H9 (cell line): ENCODE measurements at regions not wholly inside any gene's neighbourhood (a gene's known extent, or its start where the extent isn't known, plus 50 kb on each side); places are given as distances from the start of the nearest gene placed in this dataset.
"Not testable (repeated sequence)": the region's sequence is repeated elsewhere in the genome, so short reads cannot be mapped to it uniquely, and the experiment has no call there.

Source experiments
- DNase-seq: peaks from one replicate; pipeline ENCODE4 v3.0.0-alpha.2; 2017
- H2AFZ ChIP-seq: one replicate; pipeline ENCODE4 v1.6.1; 2013; ENCODE audit warnings: mild to moderate bottlenecking, low read length, control low read depth, moderate library complexity
- H2AK5ac ChIP-seq: 2 replicates; pipeline ENCODE4 v1.6.1; 2013; ENCODE audit warnings: low read length, control low read depth, mixed read lengths; ENCODE audit not compliant: insufficient read length
- H2BK120ac ChIP-seq: one replicate; pipeline ENCODE4 v1.6.1; 2013; ENCODE audit warnings: low read depth, mild to moderate bottlenecking, low read length, control low read depth, inconsistent platforms; ENCODE audit not compliant: poor library complexity, severe bottlenecking
- H2BK12ac ChIP-seq: 2 replicates; pipeline ENCODE4 v1.6.1; 2013; ENCODE audit warnings: low read length, control low read depth, mixed read lengths, low read depth; ENCODE audit not compliant: insufficient read length
- H2BK15ac ChIP-seq: 2 replicates; pipeline ENCODE4 v1.6.1; 2013; ENCODE audit warnings: low read depth, low read length, control low read depth
- H2BK20ac ChIP-seq: one replicate; pipeline ENCODE4 v1.6.1; 2013; ENCODE audit warnings: low read depth, mild to moderate bottlenecking, low read length, control low read depth, inconsistent platforms; ENCODE audit not compliant: poor library complexity, severe bottlenecking
- H2BK5ac ChIP-seq: 2 replicates; pipeline ENCODE4 v1.6.1; 2013; ENCODE audit warnings: low read length, control low read depth, mixed read lengths; ENCODE audit not compliant: insufficient read length
- H3K14ac ChIP-seq: 2 replicates; pipeline ENCODE4 v1.6.1; 2013; ENCODE audit warnings: low read length, control low read depth; ENCODE audit not compliant: insufficient read depth
- H3K18ac ChIP-seq: 2 replicates; pipeline ENCODE4 v1.6.1; 2013; ENCODE audit warnings: low read depth, mild to moderate bottlenecking, mixed read lengths, low read length, control low read depth; ENCODE audit not compliant: insufficient read length
- H3K23ac ChIP-seq: 2 replicates; pipeline ENCODE4 v1.6.1; 2013; ENCODE audit warnings: low read length, control low read depth, mixed read lengths, low read depth; ENCODE audit not compliant: insufficient read length
- H3K23me2 ChIP-seq: 2 replicates; pipeline ENCODE4 v1.6.1; 2013; ENCODE audit warnings: low read depth, mild to moderate bottlenecking, mixed read lengths, low read length, control low read depth; ENCODE audit not compliant: insufficient read length, poor library complexity, severe bottlenecking
- H3K27ac ChIP-seq: 2 replicates; pipeline ENCODE4 v1.5.1; 2013; ENCODE audit warnings: low read length, control low read depth, mixed read lengths, low read depth; ENCODE audit not compliant: insufficient read length
- H3K27me3 ChIP-seq: 2 replicates; pipeline ENCODE4 v1.6.1; 2013; ENCODE audit warnings: low read length, control low read depth, inconsistent platforms; ENCODE audit not compliant: insufficient read depth
- H3K4ac ChIP-seq: 2 replicates; pipeline ENCODE4 v1.6.1; 2013; ENCODE audit warnings: low read depth, mild to moderate bottlenecking, control low read depth, inconsistent platforms, low read length, moderate library complexity
- H3K4me1 ChIP-seq: 2 replicates; pipeline ENCODE4 v1.6.1; 2013; ENCODE audit warnings: low read length, control low read depth, inconsistent platforms; ENCODE audit not compliant: insufficient read depth
- H3K4me2 ChIP-seq: 2 replicates; pipeline ENCODE4 v1.6.1; 2013; ENCODE audit warnings: low read length, control low read depth, mixed read lengths; ENCODE audit not compliant: insufficient read length, insufficient read depth
- H3K56ac ChIP-seq: 2 replicates; pipeline ENCODE4 v1.6.1; 2013; ENCODE audit warnings: low read depth, mild to moderate bottlenecking, mixed read lengths, low read length, control low read depth; ENCODE audit not compliant: insufficient read length
- H3K79me1 ChIP-seq: 2 replicates; pipeline ENCODE4 v1.6.1; 2013; ENCODE audit warnings: low read depth, mild to moderate bottlenecking, moderate library complexity, low read length, control low read depth, inconsistent platforms; ENCODE audit not compliant: insufficient read depth, poor library complexity, severe bottlenecking
- H3K79me2 ChIP-seq: 2 replicates; pipeline ENCODE4 v1.6.1; 2013; ENCODE audit warnings: low read length, control low read depth, inconsistent platforms; ENCODE audit not compliant: insufficient read depth
- H3K9ac ChIP-seq: 2 replicates; pipeline ENCODE4 v1.6.1; 2013; ENCODE audit warnings: low read length, control low read depth, mixed read lengths; ENCODE audit not compliant: insufficient read length; ENCODE audit errors: extremely low read depth
- H3K9me3 ChIP-seq: one replicate; pipeline ENCODE4 v1.6.1; 2013; ENCODE audit warnings: low read depth, low read length, inconsistent platforms; ENCODE audit not compliant: control insufficient read depth
- H3T11ph ChIP-seq: one replicate; pipeline ENCODE4 v1.6.1; 2013; ENCODE audit warnings: mild to moderate bottlenecking, low read length, control low read depth, inconsistent platforms
- H4K20me1 ChIP-seq: one replicate; pipeline ENCODE4 v1.6.1; 2013; ENCODE audit not compliant: control insufficient read depth, insufficient read length, insufficient read depth
- H4K5ac ChIP-seq: 2 replicates; pipeline ENCODE4 v1.6.1; 2013; ENCODE audit warnings: low read depth, mild to moderate bottlenecking, mixed read lengths, low read length, control low read depth; ENCODE audit not compliant: insufficient read length
- H4K8ac ChIP-seq: replicated peaks from 2 replicates; pipeline ENCODE4 v1.6.1; 2013; ENCODE audit warnings: low read length, control low read depth, mixed read lengths, low read depth; ENCODE audit not compliant: insufficient read length
- H4K91ac ChIP-seq: 2 replicates; pipeline ENCODE4 v1.6.1; 2013; ENCODE audit warnings: low read depth, mild to moderate bottlenecking, moderate library complexity, mixed read lengths, low read length, control low read depth; ENCODE audit not compliant: insufficient read length
- H3K27ac Mint-ChIP-seq, 3 experiments: 2 replicates in 2 of 3; 3 replicates in 1 of 3; pipeline ENCODE4 v1.8.0; 2020 to 2021; ENCODE audit warnings: mixed read lengths in 3 of 3, mild to moderate bottlenecking in 1 of 3, moderate library complexity in 1 of 3
- H3K27me3 Mint-ChIP-seq: 2 replicates; pipeline ENCODE4 v1.8.0; 2021; ENCODE audit warnings: low read depth, mild to moderate bottlenecking, moderate library complexity, mixed read lengths
- H3K36me3 Mint-ChIP-seq, 3 experiments: 2 replicates in 2 of 3; 3 replicates in 1 of 3; pipeline ENCODE4 v1.8.0; 2020 to 2021; ENCODE audit warnings: low read depth in 3 of 3, mixed read lengths in 3 of 3; ENCODE audit not compliant: insufficient read depth in 1 of 3
- H3K4me1 Mint-ChIP-seq, 2 experiments: 2 replicates each; pipeline ENCODE4 v1.8.0; 2020; ENCODE audit warnings: mixed read lengths in 2 of 2
- H3K4me3 Mint-ChIP-seq, 2 experiments: 2 replicates in 1 of 2; 3 replicates in 1 of 2; pipeline ENCODE4 v1.8.0; 2020 to 2021; ENCODE audit warnings: mild to moderate bottlenecking in 2 of 2, mixed read lengths in 2 of 2, moderate library complexity in 1 of 2
- H3K9me3 Mint-ChIP-seq, 2 experiments: 2 replicates in 1 of 2; 3 replicates in 1 of 2; pipeline ENCODE4 v1.8.0; 2020; ENCODE audit warnings: mild to moderate bottlenecking in 2 of 2, mixed read lengths in 2 of 2, moderate library complexity in 1 of 2
- CTCF ChIP-seq: fragments of 200-600 bp; sonication (generic); conservative IDR thresholded peaks from 3 replicates; pipeline ENCODE4 v1.8.0; 2021; ENCODE audit warnings: antibody characterized with exemption, mild to moderate bottlenecking
- WGBS: extraction: QIAGEN DNeasy Blood & Tissue Kit; methylation state at CpG from one replicate; pipeline ENCODE4 v1.1.7; 2013; ENCODE audit warnings: missing lambda C conversion rate, low lambda C conversion rate, mixed read lengths; ENCODE audit not compliant: insufficient read length; ENCODE audit errors: extremely low coverage; 5-methylcytosine and 5-hydroxymethylcytosine counted together

- Histone ChIP-seq H3K9ac (no peak overlapping the region), H2AFZ (no peak overlapping the region)
Measured at GRCh38 chr22:49657275-49657973, 170.2 kb downstream of the BRD1 start.

GRCh38 chr22:49656883-49657274 lies 170.8 kb downstream of the BRD1 start:
- H3K36me3 Mint-ChIP-seq, H3K4me3 Mint-ChIP-seq, H3K14ac ChIP-seq, H3K4me2 ChIP-seq, H3K27ac Mint-ChIP-seq, H3K23me2 ChIP-seq, H3K27me3 Mint-ChIP-seq, H2BK120ac ChIP-seq, H3K79me1 ChIP-seq, H2BK12ac ChIP-seq, H3K9me3 Mint-ChIP-seq, H2BK5ac ChIP-seq, H2BK20ac ChIP-seq, H3K23ac ChIP-seq, H3K18ac ChIP-seq, H4K5ac ChIP-seq, H3K4me1 ChIP-seq, H3K4ac ChIP-seq, H3K27me3 ChIP-seq, H4K20me1 ChIP-seq, DNase-seq, H2AFZ ChIP-seq, H3K56ac ChIP-seq, H3K27ac ChIP-seq, H3K79me2 ChIP-seq, H3K9me3 ChIP-seq, H2AK5ac ChIP-seq, H3K9ac ChIP-seq, H4K91ac ChIP-seq, H3T11ph ChIP-seq, H4K8ac ChIP-seq, H2BK15ac ChIP-seq: not testable (repeated sequence)
- H3K4me1 Mint-ChIP-seq = peaks cover 22 to 37% of the 10 kb centered on the region in 2 experiments
- no CpG with 5 or more reads among the region's 19 CpGs for WGBS

More at GRCh38 chr22:49657275-49657973, 170.2 kb downstream of the BRD1 start:
- H3K4me2 ChIP-seq = no peak overlapping the region
- H2BK20ac ChIP-seq = no peak overlapping the region
- no peak overlapping the region for H2BK120ac ChIP-seq
- Mint-ChIP-seq H3K4me3 (no peak overlapping the region), H3K36me3 (no peaks in the 10 kb centered on the region), H3K9me3 (no peaks in the 10 kb centered on the region), H3K27me3 (peaks cover 5% of the 10 kb centered on the region), H3K27ac (no peak overlapping the region), H3K4me1 (peaks cover 22 to 37% of the 10 kb centered on the region in 2 experiments)
- H3K79me2 ChIP-seq = no peaks in the 10 kb centered on the region
- H2AK5ac ChIP-seq = no peak overlapping the region
- H4K5ac ChIP-seq = no peak overlapping the region
- no peaks in the 10 kb centered on the region; the same call in 1 of the 2 replicates for H3K4me1 ChIP-seq
- H3K23me2 ChIP-seq = peaks cover 3% of the 10 kb centered on the region
- H3T11ph ChIP-seq = no peak overlapping the region
- no peaks in the 10 kb centered on the region for H4K20me1 ChIP-seq
- H2BK5ac ChIP-seq = no peak overlapping the region
- no peak overlapping the region for H4K91ac ChIP-seq
- H3K14ac ChIP-seq = no peak overlapping the region
- H3K56ac ChIP-seq = no peak overlapping the region
- no peak overlapping the region for H2BK12ac ChIP-seq
- no peaks in the 10 kb centered on the region for H3K79me1 ChIP-seq
- WGBS = no CpG with 5 or more reads among the region's 24 CpGs
- no peak overlapping the region for H3K23ac ChIP-seq
- TF ChIP-seq CTCF = no peak
- no peak for DNase-seq
- no peak overlapping the region for H4K8ac ChIP-seq
- no peaks in the 10 kb centered on the region for H3K27me3 ChIP-seq
- H3K18ac ChIP-seq = no peak overlapping the region
- H3K27ac ChIP-seq = no peak overlapping the region
- no peak overlapping the region for H3K4ac ChIP-seq
- H3K9me3 ChIP-seq = no peaks in the 10 kb centered on the region
- no peak overlapping the region for H2BK15ac ChIP-seq
